ENCODE measurements at regions not wholly inside any gene's neighbourhood (a gene's known extent, or its start where the extent isn't known, plus 50 kb on each side); places are given as distances from the start of the nearest gene placed in this dataset.
A peak's percentile ranks its signal among the peaks of the same experiment; 100 is the strongest.
"Not testable (repeated sequence)": the region's sequence is repeated elsewhere in the genome, so short reads cannot be mapped to it uniquely, and the experiment has no call there.

DNA sequence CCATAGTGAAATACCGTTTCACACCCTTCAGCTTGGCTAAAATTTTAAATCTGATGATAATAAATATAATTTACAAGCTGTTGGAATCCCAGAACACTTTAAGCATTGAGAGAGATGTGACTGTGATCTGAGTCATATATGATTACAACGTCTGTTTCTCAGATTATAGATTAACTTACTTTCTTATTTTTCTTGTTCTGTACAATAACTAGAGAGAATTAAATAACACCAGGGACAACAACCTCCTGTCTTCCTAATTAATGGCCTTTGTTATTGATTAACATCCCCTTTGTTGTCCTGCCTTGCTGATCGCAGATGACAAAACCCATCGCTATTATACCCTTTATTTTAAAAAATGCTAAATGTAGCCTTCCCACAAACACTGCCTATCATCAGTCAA, 87.8 kb upstream of the EZR start:
- Mint-ChIP-seq H3K4me3 (no peak overlapping the region), H3K27me3 (no peaks in the 10 kb centered on the region), H3K9me3 (peaks cover 10 to 37% (median 26%) of the 10 kb centered on the region in 9 donors), H3K27ac (no peak overlapping the region), H3K36me3 (peaks cover 0 to 24% (median 19%) of the 10 kb centered on the region in 3 donors), H3K4me1 (peaks cover 6 to 23% (median 23%) of the 10 kb centered on the region in 4 donors)
- DNase-seq, result no peak
- POLR2A ChIA-PET, result interaction anchor here (0.6 kb wide), 1 partner anchor 14 kb away, joined by 3 read pairs; no protein-coding TSS in a partner anchor
- no peak for ATAC-seq

DNA sequence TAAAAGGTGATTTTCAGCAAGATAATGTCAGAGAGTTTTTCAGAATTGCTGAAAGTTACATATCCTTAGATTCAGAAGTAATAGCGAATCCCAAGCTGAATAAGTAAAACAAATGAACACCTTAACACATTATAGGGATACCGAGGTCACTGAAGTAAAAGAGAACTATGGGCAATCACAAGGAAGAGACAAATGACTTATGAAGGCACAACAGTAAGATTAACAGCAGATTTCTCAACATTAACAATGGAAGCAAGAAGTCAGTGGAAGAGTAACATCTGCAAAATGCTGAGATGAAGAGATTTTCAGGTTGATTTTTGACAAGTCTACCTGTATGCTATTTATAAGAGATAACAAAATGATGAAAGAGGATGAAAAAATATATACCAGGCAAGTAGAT, 86.1 kb upstream of the EZR start:
- Mint-ChIP-seq H3K27ac (no peak overlapping the region), H3K4me3 (no peak overlapping the region), H3K27me3 (no peaks in the 10 kb centered on the region), H3K36me3 (peaks cover 0 to 24% (median 19%) of the 10 kb centered on the region in 3 donors), H3K9me3 (peaks cover 10 to 37% (median 26%) of the 10 kb centered on the region in 9 donors), H3K4me1 (peaks cover 3 to 7% (median 6%) of the 10 kb centered on the region in 4 donors)
- DNase-seq (no peak), ATAC-seq (no peak)
- POLR2A ChIA-PET, result no interaction called here

DNA sequence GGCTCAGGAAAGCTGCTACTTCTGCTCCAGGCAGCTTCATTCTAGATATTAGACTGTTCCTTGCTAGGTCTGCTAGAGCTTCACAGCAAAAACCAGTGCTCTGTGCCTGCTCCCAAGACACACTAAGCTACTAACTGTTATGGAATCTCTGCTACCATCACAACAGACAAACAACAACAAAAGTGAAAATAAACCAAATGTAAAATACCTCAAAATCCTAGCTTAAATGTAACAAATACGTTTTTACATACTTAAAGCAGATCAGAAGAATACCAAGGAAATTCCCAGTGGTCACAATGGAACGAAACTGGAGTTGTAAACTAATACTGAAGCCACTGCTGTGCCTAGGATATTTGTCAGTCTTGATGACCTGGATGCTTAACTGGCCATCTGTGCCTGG, 84.6 kb upstream of the EZR start:
- no peak for ATAC-seq
- no peaks in the 10 kb centered on the region for H3K27me3 Mint-ChIP-seq
- H3K36me3 Mint-ChIP-seq, result peaks cover 0 to 24% (median 19%) of the 10 kb centered on the region in 3 donors
- H3K27ac Mint-ChIP-seq, result peak overlapping the region in 1 of 10 donors; percentile 43
- POLR2A ChIA-PET, result no interaction called here
- H3K9me3 Mint-ChIP-seq, result peaks cover 10 to 37% (median 26%) of the 10 kb centered on the region in 9 donors
- DNase-seq, result no peak
- H3K4me3 Mint-ChIP-seq, result no peak overlapping the region
- H3K4me1 Mint-ChIP-seq, result peaks cover 0 to under 1% (median 0%) of the 10 kb centered on the region in 4 donors

DNA sequence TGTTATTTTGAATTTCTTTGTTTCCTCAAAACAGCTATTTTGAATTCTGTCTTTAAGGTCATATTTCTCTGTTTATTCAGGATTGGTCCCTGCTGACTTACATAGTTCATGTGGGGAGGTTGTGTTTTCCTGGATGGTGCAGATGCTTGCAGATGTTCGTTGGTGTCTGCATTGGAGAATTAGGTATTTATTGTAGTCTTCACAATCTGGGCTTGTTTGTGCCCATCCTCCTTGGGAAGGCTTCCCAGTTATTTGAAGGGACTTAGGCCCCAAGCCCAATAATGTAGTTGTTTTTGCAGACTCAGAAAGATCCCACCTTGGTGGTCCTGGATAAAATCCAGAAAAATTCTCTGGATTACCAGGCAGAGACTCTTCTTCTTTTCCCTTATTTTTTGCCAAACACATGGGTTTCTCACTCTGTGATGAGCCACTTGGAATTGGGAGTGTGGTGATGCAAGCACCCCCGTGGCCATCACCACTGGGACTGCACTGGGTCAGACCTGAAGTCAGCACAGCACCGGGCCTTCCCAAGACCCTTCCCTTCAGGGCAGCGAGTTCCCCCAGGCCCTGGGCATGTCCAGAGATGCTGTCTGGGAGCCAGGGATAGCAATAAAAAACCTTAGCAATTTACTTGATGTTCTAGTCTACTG, 81.6 kb upstream of the EZR start:
- Mint-ChIP-seq H3K4me3 (no peak overlapping the region), H3K36me3 (peaks cover 0 to 16% (median 13%) of the 10 kb centered on the region in 3 donors), H3K27ac (peak overlapping the region in 1 of 10 donors; percentile 31), H3K9me3 (peaks cover 7 to 22% (median 15%) of the 10 kb centered on the region in 9 donors), H3K4me1 (no peaks in the 10 kb centered on the region), H3K27me3 (no peaks in the 10 kb centered on the region)
- POLR2A ChIA-PET, result interaction anchor here (1.2 kb wide), 1 partner anchor 11 kb away, joined by 5 read pairs; no protein-coding TSS in a partner anchor
- ATAC-seq (no peak), DNase-seq (no peak)

DNA sequence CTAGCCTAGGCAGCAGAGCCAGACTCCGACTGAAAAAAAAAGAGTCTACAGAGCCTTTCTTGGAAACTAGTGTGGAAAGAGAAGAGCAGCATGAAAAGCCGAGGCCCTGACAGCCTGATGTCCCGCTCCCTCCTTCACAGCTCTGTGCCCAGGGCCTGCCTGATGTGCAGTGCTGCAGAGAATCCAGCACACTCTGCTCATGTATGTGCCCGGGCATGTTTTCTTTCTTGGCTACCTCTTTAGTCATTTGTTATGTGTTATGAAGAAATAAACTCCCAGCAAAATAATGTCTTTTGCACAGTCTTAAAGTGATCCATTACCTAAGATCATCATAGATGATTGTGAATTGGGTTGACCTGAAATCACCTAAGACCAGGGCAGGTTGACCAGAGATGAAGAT, 78.1 kb upstream of the EZR start:
- Mint-ChIP-seq H3K4me1 (no peaks in the 10 kb centered on the region), H3K27ac (no peak overlapping the region), H3K9me3 (no peaks in the 10 kb centered on the region), H3K4me3 (no peak overlapping the region), H3K36me3 (no peaks in the 10 kb centered on the region), H3K27me3 (no peaks in the 10 kb centered on the region)
- POLR2A ChIA-PET, result no interaction called here
- DNase-seq, result no peak
- ATAC-seq, result no peak

DNA sequence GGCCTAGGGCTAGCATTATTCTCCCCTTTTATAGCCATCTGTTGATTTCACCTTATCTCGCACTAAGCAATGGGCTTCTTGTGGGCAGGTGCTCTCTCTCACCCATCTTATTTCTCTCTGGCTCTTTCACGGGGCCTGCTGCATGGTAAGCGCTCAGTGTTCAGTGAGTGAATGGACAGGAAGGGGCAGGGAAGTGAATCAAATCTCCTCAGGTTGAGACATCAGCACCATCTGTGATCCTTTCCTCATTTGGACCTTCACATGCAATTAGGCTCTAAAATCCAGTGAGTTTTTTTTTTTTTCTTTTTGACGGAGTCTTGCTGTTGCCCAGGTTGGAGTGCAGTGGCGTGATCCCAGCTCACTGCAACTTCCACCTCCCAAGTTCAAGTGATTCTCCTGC, 76.5 kb upstream of the EZR start:
- Mint-ChIP-seq H3K4me1 (no peaks in the 10 kb centered on the region), H3K27me3 (no peaks in the 10 kb centered on the region), H3K36me3 (no peaks in the 10 kb centered on the region), H3K9me3 (no peaks in the 10 kb centered on the region), H3K27ac (peak overlapping the region in 2 of 10 donors; percentile 16 to 28), H3K4me3 (no peak overlapping the region)
- ATAC-seq (no peak), DNase-seq (no peak)
- POLR2A ChIA-PET, result no interaction called here

DNA sequence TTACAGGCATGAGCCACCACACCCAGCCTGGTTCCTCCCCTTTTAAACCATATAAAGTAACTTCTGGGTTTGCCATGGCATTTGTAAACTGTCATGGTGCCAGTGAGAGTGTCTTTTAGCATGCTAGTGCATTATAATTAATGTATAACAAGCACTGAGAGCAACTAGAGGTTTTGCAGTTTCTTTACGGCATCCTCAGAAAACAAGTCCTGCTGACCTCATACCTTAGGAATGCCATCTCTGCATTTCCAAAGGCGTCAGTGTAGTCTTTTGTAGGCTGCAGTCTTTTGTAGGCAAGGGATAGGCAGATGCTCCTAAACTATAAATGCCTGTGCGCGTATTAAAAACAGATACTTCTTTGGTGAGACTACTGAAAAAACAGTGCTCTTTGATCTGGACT, 75.0 kb upstream of the EZR start:
- ATAC-seq, result no peak
- Mint-ChIP-seq H3K4me1 (peaks cover 0 to 3% (median 1%) of the 10 kb centered on the region in 4 donors), H3K27ac (no peak overlapping the region), H3K9me3 (no peaks in the 10 kb centered on the region), H3K36me3 (no peaks in the 10 kb centered on the region), H3K27me3 (no peaks in the 10 kb centered on the region), H3K4me3 (no peak overlapping the region)
- no peak for DNase-seq
- POLR2A ChIA-PET, result no interaction called here

DNA sequence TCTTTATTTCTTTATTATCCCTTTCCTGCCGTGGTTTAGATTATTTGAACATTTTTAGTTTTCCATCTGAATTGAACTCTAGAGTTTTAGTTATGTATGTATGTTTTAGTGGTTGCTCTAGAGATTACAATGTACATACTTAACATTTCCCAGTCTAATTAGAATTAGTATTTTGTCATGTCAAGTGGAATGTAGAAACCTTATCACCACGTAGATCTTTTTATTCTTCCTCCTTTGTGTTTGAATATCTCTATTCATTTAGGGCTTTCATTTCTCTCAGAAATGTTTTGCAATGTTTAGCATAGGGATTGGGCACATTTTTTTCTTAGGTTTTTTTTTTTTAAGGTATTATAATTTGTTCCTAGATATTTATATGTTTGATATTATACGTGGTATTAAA, 73.1 kb upstream of the EZR start:
- no peaks in the 10 kb centered on the region for H3K27me3 Mint-ChIP-seq
- no peaks in the 10 kb centered on the region for H3K36me3 Mint-ChIP-seq
- H3K4me3 Mint-ChIP-seq, result no peak overlapping the region
- no peak for DNase-seq
- H3K4me1 Mint-ChIP-seq, result peaks cover 0 to 3% (median 1%) of the 10 kb centered on the region in 4 donors
- H3K27ac Mint-ChIP-seq, result no peak overlapping the region
- no peaks in the 10 kb centered on the region for H3K9me3 Mint-ChIP-seq
- ATAC-seq, result no peak
- POLR2A ChIA-PET, result no interaction called here

DNA sequence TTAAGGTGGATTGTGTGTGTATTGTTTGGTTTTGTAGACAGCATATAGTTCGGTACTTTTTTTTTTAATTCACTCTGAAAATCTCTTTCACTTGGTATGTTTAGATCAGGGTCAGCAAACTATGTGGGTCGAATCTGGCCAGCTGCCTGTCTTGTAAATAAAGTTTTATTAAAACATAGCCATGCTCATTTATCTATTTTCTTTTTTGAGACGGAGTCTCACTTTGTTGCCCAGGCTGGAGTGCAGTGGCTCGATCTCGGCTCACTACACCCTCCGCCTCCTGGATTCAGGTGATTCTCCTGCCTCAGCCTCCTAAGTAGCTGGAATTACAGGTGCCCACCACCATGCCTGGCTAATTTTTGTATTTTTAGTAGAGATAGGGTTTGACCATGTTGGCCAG, 72.4 kb upstream of the EZR start:
- H3K27ac Mint-ChIP-seq, H3K4me1 Mint-ChIP-seq, POLR2A ChIA-PET, H3K9me3 Mint-ChIP-seq, H3K36me3 Mint-ChIP-seq, DNase-seq, ATAC-seq, H3K4me3 Mint-ChIP-seq, H3K27me3 Mint-ChIP-seq: not testable (repeated sequence)

DNA sequence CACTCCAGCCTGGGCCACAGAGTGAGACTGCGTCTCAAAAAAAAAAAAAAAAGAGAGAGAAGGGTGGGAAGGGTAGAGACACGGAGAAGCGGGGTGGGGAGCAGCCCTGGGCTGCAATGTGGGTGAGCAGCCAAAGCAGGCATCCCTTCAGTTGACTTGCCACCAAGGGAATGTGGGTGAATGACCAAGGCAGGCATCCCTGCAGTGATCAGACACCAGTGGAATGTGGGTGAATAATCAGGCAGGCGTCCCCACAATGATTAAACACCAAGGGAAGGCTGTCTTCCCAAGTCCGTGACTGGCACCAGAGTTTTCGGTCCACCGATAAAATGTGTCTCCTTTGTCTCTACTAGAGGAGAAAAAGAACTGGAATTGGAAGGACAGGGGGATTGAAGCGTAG, 69.0 kb upstream of the EZR start:
- POLR2A ChIA-PET, H3K27me3 Mint-ChIP-seq, H3K9me3 Mint-ChIP-seq, ATAC-seq, H3K4me1 Mint-ChIP-seq, H3K4me3 Mint-ChIP-seq, H3K36me3 Mint-ChIP-seq, DNase-seq: not testable (repeated sequence)
- H3K27ac Mint-ChIP-seq, result peak overlapping the region in 3 of 10 donors; percentile 11 to 59 (median 18)

DNA sequence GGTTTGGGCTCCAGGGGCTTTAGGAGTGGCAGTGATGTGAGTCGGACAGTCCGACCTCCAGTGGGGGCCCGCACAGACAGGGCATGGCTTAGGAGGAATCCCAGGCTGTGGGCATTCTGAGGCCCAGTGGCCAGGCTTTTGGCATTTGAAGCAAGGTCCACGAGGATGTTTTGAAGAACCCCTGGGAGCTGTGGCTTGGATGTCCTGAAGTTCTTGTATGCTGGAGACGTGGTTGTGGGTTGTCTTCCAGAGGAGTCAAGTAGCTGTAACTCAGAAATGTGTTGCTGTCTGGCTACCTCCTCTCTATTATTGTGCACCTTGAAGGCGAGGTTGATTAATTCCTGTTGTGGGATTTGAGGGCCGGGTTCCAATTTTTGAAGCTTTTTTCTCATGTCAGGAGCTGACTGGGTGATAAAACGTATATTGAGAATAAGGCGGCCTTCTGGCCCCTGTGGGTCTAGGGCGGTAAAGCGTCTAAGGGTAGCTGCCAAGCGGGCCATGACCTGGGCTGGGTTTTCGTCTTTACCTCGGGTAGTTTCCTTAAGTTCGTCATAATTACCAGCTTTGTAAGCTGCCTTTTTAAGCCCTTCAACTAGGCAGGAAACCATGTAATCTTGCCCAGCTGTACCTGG, 67.3 kb upstream of the EZR start:
- H3K9me3 Mint-ChIP-seq, ATAC-seq, POLR2A ChIA-PET, DNase-seq, H3K27me3 Mint-ChIP-seq, H3K36me3 Mint-ChIP-seq, H3K4me3 Mint-ChIP-seq, H3K4me1 Mint-ChIP-seq: not testable (repeated sequence)
- peak overlapping the region in 1 of 10 donors; percentile 59 for H3K27ac Mint-ChIP-seq

DNA sequence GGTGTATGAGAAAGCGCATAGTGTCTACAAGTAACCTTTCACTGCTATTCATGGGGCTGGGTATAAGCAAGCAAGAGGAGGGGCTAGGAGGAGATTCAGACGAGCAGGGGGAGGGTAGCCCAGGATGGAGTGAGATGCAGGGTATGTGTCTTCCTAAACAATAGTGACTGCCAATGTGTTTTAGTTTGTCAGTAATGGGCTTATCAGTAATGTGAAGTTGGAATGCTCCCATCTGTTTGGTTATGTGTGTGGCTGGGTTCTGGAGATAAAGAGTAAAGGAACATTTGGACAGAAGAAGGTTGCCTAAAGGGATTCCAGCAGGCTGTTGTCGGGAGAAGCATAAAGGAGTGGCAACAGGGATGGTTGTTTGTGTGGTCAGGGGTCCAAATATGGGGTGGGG, 62.7 kb upstream of the EZR start:
- POLR2A ChIA-PET, H3K4me1 Mint-ChIP-seq, H3K36me3 Mint-ChIP-seq, ATAC-seq, H3K27ac Mint-ChIP-seq, H3K27me3 Mint-ChIP-seq, DNase-seq, H3K4me3 Mint-ChIP-seq: not testable (repeated sequence)
- H3K9me3 Mint-ChIP-seq, result peaks cover 0 to 13% (median 4%) of the 10 kb centered on the region in 9 donors

DNA sequence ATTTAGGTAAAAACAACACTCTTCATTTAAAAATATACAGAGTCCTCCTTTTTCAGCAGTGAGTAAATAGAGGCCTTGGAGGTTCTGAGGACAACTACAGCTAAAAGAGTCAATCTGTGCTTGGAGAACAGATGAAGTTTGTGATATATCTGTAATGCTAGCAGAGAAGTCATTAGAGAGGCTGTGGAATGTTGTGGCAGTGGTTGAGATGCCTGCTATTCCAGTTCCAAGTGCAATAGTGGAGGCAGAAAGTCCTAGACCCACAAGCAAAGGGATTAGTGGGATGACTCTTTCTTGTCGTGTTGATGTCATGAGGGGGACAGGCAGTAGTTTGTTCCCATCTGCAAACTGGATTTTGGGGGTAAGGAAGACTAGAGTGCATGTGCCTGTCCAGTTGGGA, 62.1 kb upstream of the EZR start:
- H3K27me3 Mint-ChIP-seq, H3K36me3 Mint-ChIP-seq, ATAC-seq, DNase-seq, H3K27ac Mint-ChIP-seq, H3K4me3 Mint-ChIP-seq, H3K4me1 Mint-ChIP-seq, POLR2A ChIA-PET: not testable (repeated sequence)
- H3K9me3 Mint-ChIP-seq, result peaks cover 0 to 13% (median 4%) of the 10 kb centered on the region in 9 donors

DNA sequence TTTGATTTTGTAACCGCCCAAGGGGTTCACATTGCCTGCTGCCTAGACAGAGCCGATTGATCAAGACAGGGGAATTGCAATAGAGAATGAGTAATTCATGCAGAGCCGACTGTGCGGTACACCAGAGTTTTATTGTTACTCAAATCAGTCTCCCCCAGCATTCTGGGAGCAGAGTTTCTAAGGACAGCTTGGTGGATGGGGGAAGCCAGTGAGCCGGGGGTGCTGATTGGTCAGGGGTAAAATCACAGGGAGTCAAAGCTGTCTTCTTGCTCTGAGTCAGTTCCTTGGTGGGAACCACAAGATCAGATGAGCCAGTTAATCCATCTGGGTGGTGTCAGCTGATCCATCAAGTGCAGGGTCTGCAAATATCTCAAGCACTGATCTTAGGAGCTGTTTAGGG, 60.0 kb upstream of the EZR start:
- Mint-ChIP-seq H3K4me3 (no peak overlapping the region), H3K9me3 (peaks cover 0 to 13% (median 4%) of the 10 kb centered on the region in 9 donors), H3K4me1 (no peaks in the 10 kb centered on the region), H3K27ac (peak overlapping the region in 1 of 10 donors; percentile 31), H3K27me3 (peaks cover 0 to 4% (median 0%) of the 10 kb centered on the region in 5 donors), H3K36me3 (peaks cover 0 to 4% (median 4%) of the 10 kb centered on the region in 3 donors)
- DNase-seq, result no peak
- POLR2A ChIA-PET, result no interaction called here
- no peak for ATAC-seq
